HepG2 (cell line): ENCODE measurements at regions not wholly inside any gene's neighbourhood (a gene's known extent, or its start where the extent isn't known, plus 50 kb on each side); places are given as distances from the start of the nearest gene placed in this dataset.

Experiments used
- ATAC-seq: fragments of 200-7000 bp; cut with Tn5 transposase; 3 replicates; pipeline ENCODE4 v1.9.1; 2020; ENCODE audit warnings: mild to moderate bottlenecking, moderate library complexity
- BruUV-seq: library from RNA; stranded (reverse); fragments of 400-500 nt; replicated peaks from 2 replicates; lab custom pipeline; 2021; lab: Mats Ljungman, UMichigan
- CTCF ChIA-PET: fragments of 300-600 bp; formaldehyde crosslinking; extraction: SDS; loops from one replicate; lab custom pipeline; 2021; ENCODE audit warnings: low total read pairs, inconsistent platforms, low intra/inter-chr PET ratio; lab: Yijun Ruan, JAX
- POLR2A ChIA-PET: fragments of 350-600 bp; sonication (Branson Sonifier 250); formaldehyde crosslinking; loops from one replicate; lab custom pipeline; 2020; ENCODE audit warnings: antibody characterized with exemption, inconsistent platforms; lab: Yijun Ruan, JAX
- DNase-seq: peaks from one replicate; pipeline ENCODE4 v3.0.0-alpha.2; 2015; ENCODE audit warnings: low spot score
- FAIRE-seq: peaks from 3 replicates; lab custom pipeline; 2011; peaks lifted over from hg19 to GRCh38; lab: Jason Lieb, UNC
- H2AFZ ChIP-seq: one replicate; pipeline ENCODE4 v1.6.1; 2011; ENCODE audit warnings: low read length, inconsistent platforms
- H3K27ac ChIP-seq: fragments of 300-600 bp; 3 replicates; pipeline ENCODE4 v1.8.0; 2011; ENCODE audit warnings: mixed run types, mild to moderate bottlenecking, mixed read lengths, low read length, inconsistent platforms; ENCODE audit not compliant: insufficient read depth; ENCODE audit errors: extremely low read length
- H3K27me3 ChIP-seq, 2 experiments: fragments of 200-600 bp in 1 of 2; 2 replicates in 1 of 2; 3 replicates in 1 of 2; pipeline versions ENCODE4 v1.6.0 to v1.8.0; 2011; ENCODE audit warnings: low read length in 2 of 2, mild to moderate bottlenecking in 2 of 2, moderate library complexity in 2 of 2, inconsistent platforms in 1 of 2; ENCODE audit not compliant: insufficient read depth in 2 of 2, control insufficient read depth in 1 of 2
- H3K36me3 ChIP-seq, 2 experiments: fragments of 200-600 bp in 1 of 2; replicated peaks in 1 of 2; 2 replicates in 1 of 2; 3 replicates in 1 of 2; pipeline versions ENCODE4 v1.5.1 to v1.8.0; 2011; ENCODE audit warnings: low read length in 2 of 2, inconsistent platforms in 1 of 2; ENCODE audit not compliant: insufficient read depth in 2 of 2, control insufficient read depth in 1 of 2
- H3K4me1 ChIP-seq: 2 replicates; pipeline ENCODE4 v1.5.1; 2012; ENCODE audit warnings: low read length, inconsistent platforms; ENCODE audit not compliant: insufficient read depth
- H3K4me2 ChIP-seq: 2 replicates; pipeline ENCODE4 v1.6.0; 2011; ENCODE audit warnings: low read depth, low read length, inconsistent platforms
- H3K4me3 ChIP-seq, 3 experiments: fragments of 200-600 bp in 1 of 3; sonication (generic), shearing (Covaris generic) in 1 of 3; replicated peaks in 1 of 3; 2 replicates each; pipeline ENCODE4 v1.5.1; 2011 to 2016; ENCODE audit warnings: low read length in 3 of 3, inconsistent platforms in 2 of 3, low read depth in 2 of 3, mild to moderate bottlenecking in 2 of 3, control low read depth in 1 of 3, mixed read lengths in 1 of 3; ENCODE audit not compliant: insufficient read depth in 1 of 3
- H3K79me2 ChIP-seq: one replicate; pipeline ENCODE4 v1.6.1; 2011; ENCODE audit warnings: low read length, inconsistent platforms; ENCODE audit not compliant: insufficient read depth
- H3K9ac ChIP-seq: 2 replicates; pipeline ENCODE4 v1.6.0; 2011; ENCODE audit warnings: mild to moderate bottlenecking, low read depth, low read length, inconsistent platforms; ENCODE audit not compliant: insufficient read depth
- H3K9me3 ChIP-seq: 2 replicates; pipeline ENCODE4 v1.5.1; 2012; ENCODE audit warnings: mild to moderate bottlenecking, low read length
- H4K20me1 ChIP-seq: 2 replicates; pipeline ENCODE4 v1.6.0; 2011; ENCODE audit warnings: inconsistent platforms, mild to moderate bottlenecking, low read length, moderate library complexity; ENCODE audit not compliant: insufficient read depth
- BCL6 ChIP-seq: IDR thresholded peaks from 2 replicates; pipeline ENCODE4 v1.6.1; 2016; ENCODE audit warnings: missing genetic modification reagents, missing compliant biosample characterization
- FOXM1 ChIP-seq: sonication (generic); formaldehyde crosslinking; IDR thresholded peaks from 2 replicates; pipeline ENCODE4 v1.5.0; 2020; ENCODE audit warnings: missing genetic modification reagents
- GMEB2 ChIP-seq: IDR thresholded peaks from 2 replicates; pipeline ENCODE4 v1.6.1; 2016; ENCODE audit warnings: missing biosample characterization, missing genetic modification reagents, low read depth
- HOXA5 ChIP-seq: sonication (generic); formaldehyde crosslinking; IDR thresholded peaks from 2 replicates; pipeline ENCODE4 v1.4.0; 2020; ENCODE audit warnings: missing genetic modification reagents
- MED8 ChIP-seq: sonication (generic); formaldehyde crosslinking; IDR thresholded peaks from 2 replicates; pipeline ENCODE4 v1.8.1; 2023; ENCODE audit warnings: mild to moderate bottlenecking, missing genetic modification reagents; ENCODE audit not compliant: insufficient replicate concordance
- MLLT10 ChIP-seq: sonication (generic); formaldehyde crosslinking; IDR thresholded peaks from 2 replicates; pipeline ENCODE4 v1.4.0; 2020; ENCODE audit warnings: missing genetic modification reagents
- NFE2L2 ChIP-seq: fragments of 150-350 bp; IDR thresholded peaks from 2 replicates; pipeline ENCODE4 v1.6.1; 2014; ENCODE audit warnings: low read length
- NR2C2 ChIP-seq: sonication (generic); formaldehyde crosslinking; IDR thresholded peaks from 2 replicates; pipeline ENCODE4 v1.4.0; 2020; ENCODE audit warnings: missing genetic modification reagents, mild to moderate bottlenecking, moderate library complexity, borderline replicate concordance
- PCBP2 ChIP-seq: fragments of 200-400 bp; formaldehyde crosslinking; optimal IDR thresholded peaks from 2 replicates; pipeline ENCODE3; 2018; ENCODE audit warnings: low read length, low read depth; ENCODE audit not compliant: poor library complexity, severe bottlenecking
- POLR2AphosphoS5 ChIP-seq: IDR thresholded peaks from 2 replicates; pipeline ENCODE4 v1.6.1; 2012; ENCODE audit warnings: low read depth, low read length
- SMAD1 ChIP-seq: sonication (generic); formaldehyde crosslinking; IDR thresholded peaks from 2 replicates; pipeline ENCODE4 v1.4.0; 2020; ENCODE audit warnings: missing genetic modification reagents, low read depth, mild to moderate bottlenecking, borderline replicate concordance
- SMARCE1 ChIP-seq: fragments of 450-650 bp; IDR thresholded peaks from 2 replicates; pipeline ENCODE4 v1.6.1; 2017; ENCODE audit warnings: borderline replicate concordance
- TIGD3 ChIP-seq: sonication (generic); formaldehyde crosslinking; IDR thresholded peaks from 2 replicates; pipeline ENCODE4 v1.5.1; 2020; ENCODE audit warnings: mild to moderate bottlenecking, missing genetic modification reagents, borderline replicate concordance
- ZFP82 ChIP-seq: sonication (generic); formaldehyde crosslinking; IDR thresholded peaks from 2 replicates; pipeline ENCODE4 v1.5.1; 2020; ENCODE audit warnings: mild to moderate bottlenecking, missing genetic modification reagents, borderline replicate concordance
- ZNF3 ChIP-seq: IDR thresholded peaks from 2 replicates; pipeline ENCODE4 v1.7.0; 2017; ENCODE audit warnings: inconsistent platforms
- ZNF451 ChIP-seq: sonication (generic); formaldehyde crosslinking; IDR thresholded peaks from 2 replicates; pipeline ENCODE4 v1.5.0; 2020; ENCODE audit warnings: mild to moderate bottlenecking, missing genetic modification reagents
- ZSCAN12 ChIP-seq: sonication (generic); formaldehyde crosslinking; IDR thresholded peaks from 2 replicates; pipeline ENCODE4 v1.9.0; 2021; ENCODE audit warnings: mild to moderate bottlenecking, missing genetic modification reagents
- ZSCAN22 ChIP-seq: sonication (generic); formaldehyde crosslinking; IDR thresholded peaks from 2 replicates; pipeline ENCODE4 v1.4.0; 2020; ENCODE audit warnings: mild to moderate bottlenecking, missing genetic modification reagents
- WGBS: methylation state at CpG from one replicate; pipeline ENCODE4 v1.1.6; 2017; ENCODE audit warnings: low lambda C conversion rate; 5-methylcytosine and 5-hydroxymethylcytosine counted together
- in situ Hi-C: cut with HindIII; loops from 2 replicates; pipeline ENCODE4 v1.10.0; 2017; ENCODE audit warnings: low pct_unique_long_range_greater_than_20kb; ENCODE audit not compliant: extremely low pct_ligation_motif_present
- intact Hi-C: fragments of 100-400 bp; cut with micrococcal nuclease; formaldehyde crosslinking; loops from one replicate; pipeline ENCODE4 v1.10.0; 2022; ENCODE audit not compliant: unreplicated experiment

- H3K4me1 ChIP-seq: no peaks in the 10 kb centered on the region
- FAIRE-seq (no peak), ATAC-seq (no peak), DNase-seq (no peak)
- no peak overlapping the region for H2AFZ ChIP-seq
- TF ChIP-seq PCBP2: no peak
- no peak for TF ChIP-seq ZSCAN22 (CRISPR knock-in tag)
- TF ChIP-seq NFE2L2: no peak
- no peak for TF ChIP-seq ZFP82
- no peak for TF ChIP-seq SMARCE1
- no peak for TF ChIP-seq ZSCAN12 (CRISPR knock-in tag)
- TF ChIP-seq NR2C2 (CRISPR knock-in tag): no peak
- TF ChIP-seq SMAD1: no peak
- in situ Hi-C loops: no loop called here
- POLR2A ChIA-PET: no interaction called here
- 1% methylated on average over 5 of the region's 5 CpGs for WGBS
- H3K79me2 ChIP-seq: no peaks in the 10 kb centered on the region
- H3K27ac ChIP-seq: no peak overlapping the region
- no peak overlapping the region for H3K9ac ChIP-seq
- H4K20me1 ChIP-seq: no peaks in the 10 kb centered on the region
- H3K27me3 ChIP-seq: no peaks in the 10 kb centered on the region
- no peak overlapping the region for H3K4me3 ChIP-seq
- CTCF ChIA-PET: no interaction called here
- H3K36me3 ChIP-seq: no peaks in the 10 kb centered on the region
- no TSS peak for BruUV-seq
- intact Hi-C loops: no loop called here
- peaks cover 88% of the 10 kb centered on the region for H3K9me3 ChIP-seq
- H3K4me2 ChIP-seq: no peak overlapping the region
These were observed 494.1 kb upstream of the NOVA1 start for GRCh38 chr14:27091973-27092372.

DNA sequence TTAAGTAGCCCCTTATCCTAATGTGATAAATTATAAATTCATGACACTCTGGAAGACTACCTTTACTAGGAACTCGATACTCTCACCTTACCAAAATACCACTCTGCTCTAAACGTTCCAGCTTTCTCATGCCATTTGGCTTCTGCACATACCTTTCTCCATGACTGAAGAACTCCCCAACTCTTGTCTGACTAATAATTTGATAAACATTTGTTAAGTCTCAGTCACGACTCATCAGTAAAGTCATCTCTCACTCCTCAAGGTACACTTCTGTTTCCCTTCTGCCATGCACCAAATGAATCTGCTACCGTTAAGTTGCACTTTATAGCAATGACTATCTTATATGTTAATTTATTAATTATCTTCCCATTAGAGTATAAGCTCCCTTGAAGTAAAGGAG is 498.3 kb upstream of the NOVA1 start:
- no TSS peak for BruUV-seq
- no peak for DNase-seq
- Histone ChIP-seq H3K79me2 (no peaks in the 10 kb centered on the region), H2AFZ (no peak overlapping the region), H3K4me1 (no peaks in the 10 kb centered on the region), H3K27me3 (no peaks in the 10 kb centered on the region), H3K27ac (no peak overlapping the region), H4K20me1 (no peaks in the 10 kb centered on the region), H3K9ac (no peak overlapping the region), H3K36me3 (no peaks in the 10 kb centered on the region), H3K4me3 (no peak overlapping the region), H3K9me3 (peaks cover 91% of the 10 kb centered on the region), H3K4me2 (no peak overlapping the region)
- ATAC-seq: no peak
- WGBS: under 1% methylated on average over 4 of the region's 4 CpGs
- ChIA-PET POLR2A (no interaction called here), CTCF (no interaction called here)
- in situ Hi-C loops: no loop called here
- intact Hi-C loops: no loop called here
- FAIRE-seq: no peak
- TF ChIP-seq TIGD3 (no peak), ZNF451 (CRISPR knock-in tag) (no peak), ZNF3 (no peak), SMARCE1 (no peak), FOXM1 (CRISPR knock-in tag) (no peak), POLR2AphosphoS5 (no peak), BCL6 (no peak), HOXA5 (CRISPR knock-in tag) (no peak), GMEB2 (CRISPR knock-in tag) (no peak), MED8 (CRISPR knock-in tag) (no peak), MLLT10 (CRISPR knock-in tag) (no peak)
